ENCODE measurements at regions not wholly inside any gene's neighbourhood (a gene's known extent, or its start where the extent isn't known, plus 50 kb on each side); places are given as distances from the start of the nearest gene placed in this dataset.
"Not testable (repeated sequence)": the region's sequence is repeated elsewhere in the genome, so short reads cannot be mapped to it uniquely, and the experiment has no call there.

DNA sequence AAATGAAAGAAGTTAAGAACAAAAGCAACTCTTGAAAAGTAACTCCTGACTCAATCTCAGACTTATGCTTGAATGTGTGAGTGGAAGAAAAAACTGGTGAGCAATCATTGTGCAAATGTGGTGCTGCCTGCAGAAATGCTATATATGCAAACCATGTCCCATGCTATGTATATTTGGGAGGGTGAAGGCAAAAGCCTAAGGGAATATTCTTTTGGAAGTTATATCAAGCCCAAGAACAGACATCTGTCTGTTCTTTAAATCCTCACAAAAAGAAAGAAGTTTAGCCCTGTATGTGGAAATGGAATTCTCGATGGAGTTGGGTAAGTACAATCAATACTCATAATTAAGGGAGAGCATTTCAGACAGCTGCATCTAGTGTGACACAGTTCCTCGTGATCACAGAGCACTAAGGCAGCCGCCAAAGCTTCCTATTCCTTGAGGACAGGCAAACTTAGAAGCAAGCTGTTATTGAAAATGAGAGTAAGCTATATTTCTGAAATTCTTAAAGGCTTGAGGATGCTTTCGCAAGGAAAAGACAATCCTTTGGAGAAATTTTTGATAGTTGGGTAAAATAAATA lies 406.5 kb upstream of the CHORDC1 start:
- H3K4me3 ChIP-seq (ENCODE audit: low read depth, low read length), result no peak overlapping the region
- H3K79me2 ChIP-seq (ENCODE audit: control insufficient read depth, insufficient read depth, low read length, unreplicated experiment), result no peaks in the 10 kb centered on the region
- H3K27ac ChIP-seq (ENCODE audit: low read depth, low read length), result no peak overlapping the region
- no peaks in the 10 kb centered on the region for H3K27me3 ChIP-seq (ENCODE audit: insufficient read depth, low read length)
- H2AFZ ChIP-seq (ENCODE audit: low read length, unreplicated experiment), result no peak overlapping the region
- no peaks in the 10 kb centered on the region for H3K36me3 ChIP-seq (ENCODE audit: insufficient read depth, low read length)
- H3K4me1 ChIP-seq (ENCODE audit: control insufficient read depth, insufficient read depth, low read length, unreplicated experiment), result no peaks in the 10 kb centered on the region

DNA sequence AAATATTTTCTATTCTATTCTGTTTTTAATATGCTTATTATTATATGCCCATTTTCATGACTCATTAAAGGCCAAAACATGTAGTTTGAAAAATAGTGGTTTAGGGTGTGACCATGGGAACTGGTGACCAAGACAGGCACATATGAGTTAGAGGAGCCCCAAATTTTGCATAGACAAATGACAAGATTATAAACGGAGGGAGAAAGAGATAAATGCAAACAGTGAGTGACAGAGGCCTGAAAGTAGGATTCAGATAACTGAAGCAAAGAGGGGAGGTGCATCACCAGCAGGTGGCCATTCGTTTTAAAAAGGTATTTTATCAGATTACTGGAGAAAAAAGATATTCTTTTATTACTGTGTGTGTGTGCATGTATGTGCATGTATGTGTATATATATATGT lies 391.5 kb upstream of the CHORDC1 start:
- no peak overlapping the region for H3K27ac ChIP-seq (ENCODE audit: low read depth, low read length)
- no peaks in the 10 kb centered on the region for H3K36me3 ChIP-seq (ENCODE audit: insufficient read depth, low read length)
- H3K27me3 ChIP-seq (ENCODE audit: insufficient read depth, low read length), result no peaks in the 10 kb centered on the region
- H3K79me2 ChIP-seq (ENCODE audit: control insufficient read depth, insufficient read depth, low read length, unreplicated experiment), result no peaks in the 10 kb centered on the region
- H2AFZ ChIP-seq (ENCODE audit: low read length, unreplicated experiment), result no peak overlapping the region
- no peaks in the 10 kb centered on the region for H3K4me1 ChIP-seq (ENCODE audit: control insufficient read depth, insufficient read depth, low read length, unreplicated experiment)
- H3K4me3 ChIP-seq (ENCODE audit: low read depth, low read length), result no peak overlapping the region

- not testable (repeated sequence) for H3K27ac ChIP-seq (ENCODE audit: low read depth, low read length); H3K79me2 ChIP-seq (ENCODE audit: control insufficient read depth, insufficient read depth, low read length, unreplicated experiment); H3K27me3 ChIP-seq (ENCODE audit: insufficient read depth, low read length); H2AFZ ChIP-seq (ENCODE audit: low read length, unreplicated experiment); H3K4me3 ChIP-seq (ENCODE audit: low read depth, low read length); H3K36me3 ChIP-seq (ENCODE audit: insufficient read depth, low read length); H3K4me1 ChIP-seq (ENCODE audit: control insufficient read depth, insufficient read depth, low read length, unreplicated experiment)
These were observed 390.2 kb upstream of the CHORDC1 start for GRCh38 chr11:90613037-90613436.

DNA sequence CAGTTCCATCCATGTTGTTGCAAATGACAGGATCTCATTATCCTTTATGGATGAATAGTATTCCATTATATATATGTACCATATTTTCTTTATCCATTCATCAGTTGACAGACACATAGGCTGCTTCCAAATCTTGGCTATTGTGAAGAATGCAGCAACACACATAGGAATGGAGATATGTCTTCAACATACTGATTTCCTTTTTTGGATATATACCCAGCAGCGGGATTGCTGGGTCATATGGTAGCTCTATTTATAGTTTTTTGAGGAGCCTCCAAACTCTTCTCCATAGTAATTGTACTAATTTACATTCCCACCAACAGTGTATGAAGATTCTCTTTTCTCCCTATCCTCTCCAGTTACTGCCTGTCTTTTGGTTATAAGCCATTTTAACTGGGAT lies 383.9 kb upstream of the CHORDC1 start:
- Histone ChIP-seq H3K4me3 (ENCODE audit: low read depth, low read length) (no peak overlapping the region), H3K36me3 (ENCODE audit: insufficient read depth, low read length) (no peaks in the 10 kb centered on the region), H3K27me3 (ENCODE audit: insufficient read depth, low read length) (no peaks in the 10 kb centered on the region), H3K4me1 (ENCODE audit: control insufficient read depth, insufficient read depth, low read length, unreplicated experiment) (no peaks in the 10 kb centered on the region), H3K79me2 (ENCODE audit: control insufficient read depth, insufficient read depth, low read length, unreplicated experiment) (no peaks in the 10 kb centered on the region), H3K27ac (ENCODE audit: low read depth, low read length) (no peak overlapping the region), H2AFZ (ENCODE audit: low read length, unreplicated experiment) (no peak overlapping the region)

GRCh38 chr11:90601261-90601660 lies 378.4 kb upstream of the CHORDC1 start:
- Histone ChIP-seq H3K27me3 (ENCODE audit: insufficient read depth, low read length) (no peaks in the 10 kb centered on the region), H3K4me1 (ENCODE audit: control insufficient read depth, insufficient read depth, low read length, unreplicated experiment) (no peaks in the 10 kb centered on the region), H3K36me3 (ENCODE audit: insufficient read depth, low read length) (no peaks in the 10 kb centered on the region), H2AFZ (ENCODE audit: low read length, unreplicated experiment) (no peak overlapping the region), H3K79me2 (ENCODE audit: control insufficient read depth, insufficient read depth, low read length, unreplicated experiment) (no peaks in the 10 kb centered on the region), H3K27ac (ENCODE audit: low read depth, low read length) (no peak overlapping the region), H3K4me3 (ENCODE audit: low read depth, low read length) (no peak overlapping the region)

DNA sequence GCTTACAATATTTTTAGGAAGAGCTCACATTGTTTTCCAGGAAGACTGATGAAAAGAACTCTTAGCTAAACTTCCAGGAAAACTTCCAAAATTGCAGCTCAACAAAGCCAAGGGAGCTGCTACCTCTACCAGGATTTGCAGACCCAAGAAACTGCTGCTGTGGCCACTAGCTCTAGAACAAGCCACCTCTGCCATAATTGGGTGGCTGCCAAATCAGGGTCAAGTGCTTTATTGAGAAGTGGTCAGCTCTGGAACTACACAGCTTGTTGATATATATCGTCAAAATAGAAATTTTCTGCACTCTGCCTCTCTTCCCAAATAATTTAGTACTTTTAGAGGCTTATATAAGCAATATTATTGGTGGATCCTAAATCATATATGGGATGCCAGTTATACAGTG lies 371.8 kb upstream of the CHORDC1 start:
- no peak overlapping the region for H2AFZ ChIP-seq (ENCODE audit: low read length, unreplicated experiment)
- no peaks in the 10 kb centered on the region for H3K79me2 ChIP-seq (ENCODE audit: control insufficient read depth, insufficient read depth, low read length, unreplicated experiment)
- no peaks in the 10 kb centered on the region for H3K36me3 ChIP-seq (ENCODE audit: insufficient read depth, low read length)
- H3K4me1 ChIP-seq (ENCODE audit: control insufficient read depth, insufficient read depth, low read length, unreplicated experiment), result no peaks in the 10 kb centered on the region
- H3K4me3 ChIP-seq (ENCODE audit: low read depth, low read length), result no peak overlapping the region
- no peaks in the 10 kb centered on the region for H3K27me3 ChIP-seq (ENCODE audit: insufficient read depth, low read length)
- H3K27ac ChIP-seq (ENCODE audit: low read depth, low read length), result no peak overlapping the region

GRCh38 chr11:90593099-90593498 lies 370.2 kb upstream of the CHORDC1 start:
- H2AFZ ChIP-seq (ENCODE audit: low read length, unreplicated experiment), result no peak overlapping the region
- no peaks in the 10 kb centered on the region for H3K4me1 ChIP-seq (ENCODE audit: control insufficient read depth, insufficient read depth, low read length, unreplicated experiment)
- no peaks in the 10 kb centered on the region for H3K36me3 ChIP-seq (ENCODE audit: insufficient read depth, low read length)
- H3K27ac ChIP-seq (ENCODE audit: low read depth, low read length), result no peak overlapping the region
- H3K4me3 ChIP-seq (ENCODE audit: low read depth, low read length), result no peak overlapping the region
- no peaks in the 10 kb centered on the region for H3K27me3 ChIP-seq (ENCODE audit: insufficient read depth, low read length)
- H3K79me2 ChIP-seq (ENCODE audit: control insufficient read depth, insufficient read depth, low read length, unreplicated experiment), result no peaks in the 10 kb centered on the region

DNA sequence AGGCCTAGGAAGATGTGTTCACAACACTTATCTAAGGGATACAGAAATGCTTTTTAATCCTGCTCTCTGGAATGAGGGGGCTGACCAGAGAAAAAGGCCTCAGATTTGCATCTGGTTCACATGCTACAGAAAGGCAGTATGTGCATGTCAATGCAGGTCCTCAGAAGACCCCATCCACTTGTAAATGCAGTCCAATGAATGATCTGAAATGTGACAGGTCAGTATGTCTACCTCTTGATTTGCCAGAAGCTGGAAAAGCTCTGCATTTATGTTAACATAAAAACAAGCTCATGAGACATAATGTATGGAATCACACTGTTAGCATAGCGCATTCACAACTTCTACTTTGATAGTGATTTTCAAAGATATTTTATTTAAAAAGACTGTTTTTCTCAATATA lies 367.4 kb upstream of the CHORDC1 start:
- no peaks in the 10 kb centered on the region for H3K27me3 ChIP-seq (ENCODE audit: insufficient read depth, low read length)
- no peaks in the 10 kb centered on the region for H3K36me3 ChIP-seq (ENCODE audit: insufficient read depth, low read length)
- no peaks in the 10 kb centered on the region for H3K79me2 ChIP-seq (ENCODE audit: control insufficient read depth, insufficient read depth, low read length, unreplicated experiment)
- no peaks in the 10 kb centered on the region for H3K4me1 ChIP-seq (ENCODE audit: control insufficient read depth, insufficient read depth, low read length, unreplicated experiment)
- H3K4me3 ChIP-seq (ENCODE audit: low read depth, low read length), result no peak overlapping the region
- H2AFZ ChIP-seq (ENCODE audit: low read length, unreplicated experiment), result no peak overlapping the region
- H3K27ac ChIP-seq (ENCODE audit: low read depth, low read length), result no peak overlapping the region

- Histone ChIP-seq H3K27me3 (ENCODE audit: insufficient read depth, low read length) (no peaks in the 10 kb centered on the region), H2AFZ (ENCODE audit: low read length, unreplicated experiment) (no peak overlapping the region), H3K4me1 (ENCODE audit: control insufficient read depth, insufficient read depth, low read length, unreplicated experiment) (no peaks in the 10 kb centered on the region), H3K36me3 (ENCODE audit: insufficient read depth, low read length) (no peaks in the 10 kb centered on the region), H3K27ac (ENCODE audit: low read depth, low read length) (no peak overlapping the region), H3K4me3 (ENCODE audit: low read depth, low read length) (no peak overlapping the region), H3K79me2 (ENCODE audit: control insufficient read depth, insufficient read depth, low read length, unreplicated experiment) (no peaks in the 10 kb centered on the region)
These were observed 366.9 kb upstream of the CHORDC1 start for GRCh38 chr11:90589735-90590134.

- Histone ChIP-seq H3K79me2 (ENCODE audit: control insufficient read depth, insufficient read depth, low read length, unreplicated experiment) (no peaks in the 10 kb centered on the region), H3K4me1 (ENCODE audit: control insufficient read depth, insufficient read depth, low read length, unreplicated experiment) (no peaks in the 10 kb centered on the region), H3K27ac (ENCODE audit: low read depth, low read length) (no peak overlapping the region), H2AFZ (ENCODE audit: low read length, unreplicated experiment) (no peak overlapping the region), H3K4me3 (ENCODE audit: low read depth, low read length) (no peak overlapping the region), H3K36me3 (ENCODE audit: insufficient read depth, low read length) (no peaks in the 10 kb centered on the region), H3K27me3 (ENCODE audit: insufficient read depth, low read length) (no peaks in the 10 kb centered on the region)
These were observed 365.0 kb upstream of the CHORDC1 start for GRCh38 chr11:90587896-90588295.

GRCh38 chr11:90585491-90585890 lies 362.6 kb upstream of the CHORDC1 start:
- no peak overlapping the region for H3K4me3 ChIP-seq (ENCODE audit: low read depth, low read length)

More at GRCh38 chr11:90585491-90585890, 362.6 kb upstream of the CHORDC1 start:
- no peaks in the 10 kb centered on the region for H3K4me1 ChIP-seq (ENCODE audit: control insufficient read depth, insufficient read depth, low read length, unreplicated experiment)
- H2AFZ ChIP-seq (ENCODE audit: low read length, unreplicated experiment), result no peak overlapping the region
- no peak overlapping the region for H3K27ac ChIP-seq (ENCODE audit: low read depth, low read length)
- no peaks in the 10 kb centered on the region for H3K79me2 ChIP-seq (ENCODE audit: control insufficient read depth, insufficient read depth, low read length, unreplicated experiment)
- H3K27me3 ChIP-seq (ENCODE audit: insufficient read depth, low read length), result no peaks in the 10 kb centered on the region
- H3K36me3 ChIP-seq (ENCODE audit: insufficient read depth, low read length), result no peaks in the 10 kb centered on the region

All from ACC112 (cell line).